ENCODE measurements at regions not wholly inside any gene's neighbourhood (a gene's known extent, or its start where the extent isn't known, plus 50 kb on each side); places are given as distances from the start of the nearest gene placed in this dataset.
A peak's percentile ranks its signal among the peaks of the same experiment; 100 is the strongest.

GRCh38 chr14:41986083-41986645 is 379.5 kb downstream of the LRFN5 start:
- Histone ChIP-seq H3K4me3 (ENCODE audit: control extremely low read depth in 1 of 5, extremely low read depth in 1 of 5, insufficient read depth in 1 of 5, low read depth in 2 of 5, low read length in 4 of 5) (no peak overlapping the region), H3K36me3 (replicated peaks in 1 of 2; ENCODE audit: control extremely low read depth in 1 of 2, control insufficient read depth in 1 of 2, extremely low read depth in 1 of 2, insufficient read depth in 2 of 2, low read length in 1 of 2) (no peaks in the 10 kb centered on the region), H3K27me3 (replicated peaks in 1 of 4; ENCODE audit: control extremely low read depth in 1 of 4, control insufficient read depth in 3 of 4, insufficient read depth in 4 of 4, low read length in 3 of 4) (no peaks in the 10 kb centered on the region), H3K79me2 (ENCODE audit: control insufficient read depth, insufficient read depth, low read length) (no peaks in the 10 kb centered on the region), H2AFZ (ENCODE audit: insufficient read depth, low read depth, low read length, poor library complexity, severe bottlenecking) (no peak overlapping the region), H4K20me1 (ENCODE audit: control insufficient read depth, insufficient read depth, low read length, poor library complexity, severe bottlenecking) (no peaks in the 10 kb centered on the region), H3K4me1 (ENCODE audit: control insufficient read depth in 2 of 2, insufficient read depth in 2 of 2, low read length in 2 of 2) (no peaks in the 10 kb centered on the region), H3K9me3 (ENCODE audit: control extremely low read depth in 1 of 3, control insufficient read depth in 2 of 3, insufficient read depth in 1 of 3, low read length in 2 of 3) (no peaks in the 10 kb centered on the region), H3K4me2 (replicated peaks; ENCODE audit: low read depth, low read length, poor library complexity, severe bottlenecking) (peak overlapping the region; percentile 6), H3K9ac (ENCODE audit: low read length) (no peak overlapping the region), H3K27ac (ENCODE audit: low read length in 2 of 2) (no peak overlapping the region)
- ChIA-PET CTCF (interaction anchor here (0.6 to 1.1 kb wide), 2 partner anchors 42 to 427 kb away, joined by 3 read pairs; no protein-coding TSS in a partner anchor), POLR2A (no interaction called here)
- WGBS (ENCODE audit: insufficient coverage): no CpG with 5 or more reads among the region's 2 CpGs
- no peak for TF ChIP-seq EZH2 (IDR thresholded peaks at IDR 0.05; ENCODE audit: borderline replicate concordance, insufficient read depth, low read depth, low read length, poor library complexity, severe bottlenecking)
- TF ChIP-seq CTCF (IDR thresholded peaks at IDR 0.05): no peak
- H3K27ac Mint-ChIP-seq: peak overlapping the region; percentile 72
- peak; percentile 40 for ATAC-seq (ENCODE audit: low read depth)
- intact Hi-C loops (cut with micrococcal nuclease): no loop called here
- DNase-seq: peak; percentile 16
- peaks cover 32% of the 10 kb centered on the region for H3K4me1 Mint-ChIP-seq
- peak overlapping the region; percentile 57 for H3K4me3 Mint-ChIP-seq
- H3K27me3 Mint-ChIP-seq: no peaks in the 10 kb centered on the region
- peaks cover 2% of the 10 kb centered on the region for H3K9me3 Mint-ChIP-seq (ENCODE audit: insufficient read depth)

GRCh38 chr14:41973178-41973577 is 366.5 kb downstream of the LRFN5 start:
- H3K4me2 ChIP-seq (replicated peaks; ENCODE audit: low read depth, low read length, poor library complexity, severe bottlenecking): no peak overlapping the region
- no peak overlapping the region for H3K4me3 Mint-ChIP-seq

More at GRCh38 chr14:41973178-41973577, 366.5 kb downstream of the LRFN5 start:
- H4K20me1 ChIP-seq (ENCODE audit: control insufficient read depth, insufficient read depth, low read length, poor library complexity, severe bottlenecking): no peaks in the 10 kb centered on the region
- no peaks in the 10 kb centered on the region for H3K27me3 ChIP-seq (replicated peaks in 1 of 4; ENCODE audit: control extremely low read depth in 1 of 4, control insufficient read depth in 3 of 4, insufficient read depth in 4 of 4, low read length in 3 of 4)
- H3K36me3 ChIP-seq (replicated peaks in 1 of 2; ENCODE audit: control extremely low read depth in 1 of 2, control insufficient read depth in 1 of 2, extremely low read depth in 1 of 2, insufficient read depth in 2 of 2, low read length in 1 of 2): no peaks in the 10 kb centered on the region
- no peaks in the 10 kb centered on the region for H3K79me2 ChIP-seq (ENCODE audit: control insufficient read depth, insufficient read depth, low read length)
- TF ChIP-seq EZH2 (IDR thresholded peaks at IDR 0.05; ENCODE audit: borderline replicate concordance, insufficient read depth, low read depth, low read length, poor library complexity, severe bottlenecking) (no peak), CTCF (IDR thresholded peaks at IDR 0.05) (no peak)
- H3K4me1 Mint-ChIP-seq: no peaks in the 10 kb centered on the region
- no peaks in the 10 kb centered on the region for H3K4me1 ChIP-seq (ENCODE audit: control insufficient read depth in 2 of 2, insufficient read depth in 2 of 2, low read length in 2 of 2)
- intact Hi-C loops (cut with micrococcal nuclease): no loop called here
- H3K27ac ChIP-seq (ENCODE audit: low read length in 2 of 2): no peak overlapping the region
- ATAC-seq (ENCODE audit: low read depth) (no peak), DNase-seq (peak; percentile 7)
- no peak overlapping the region for H3K4me3 ChIP-seq (ENCODE audit: control extremely low read depth in 1 of 5, extremely low read depth in 1 of 5, insufficient read depth in 1 of 5, low read depth in 2 of 5, low read length in 4 of 5)
- CTCF ChIA-PET: no interaction called here
- no peak overlapping the region for H3K27ac Mint-ChIP-seq
- H2AFZ ChIP-seq (ENCODE audit: insufficient read depth, low read depth, low read length, poor library complexity, severe bottlenecking): no peak overlapping the region
- POLR2A ChIA-PET: no interaction called here
- no peaks in the 10 kb centered on the region for H3K27me3 Mint-ChIP-seq
- no peak overlapping the region for H3K9ac ChIP-seq (ENCODE audit: low read length)
- H3K9me3 ChIP-seq (ENCODE audit: control extremely low read depth in 1 of 3, control insufficient read depth in 2 of 3, insufficient read depth in 1 of 3, low read length in 2 of 3): peaks cover 0 to 17% (median 13%) of the 10 kb centered on the region in 3 donors
- H3K9me3 Mint-ChIP-seq (ENCODE audit: insufficient read depth): peaks cover 10% of the 10 kb centered on the region
- WGBS (ENCODE audit: insufficient coverage): no CpG with 5 or more reads among the region's 2 CpGs

All from B cell (primary cell).